Subcutaneous abdominal adipose tissue (tissue), 5 donors: ENCODE measurements at regions not wholly inside any gene's neighbourhood (a gene's known extent, or its start where the extent isn't known, plus 50 kb on each side); places are given as distances from the start of the nearest gene placed in this dataset.

Experiments
- H3K27ac ChIP-seq: one replicate; pipeline ENCODE4 v1.7.0; 2013; ENCODE audit warnings: low read depth, mild to moderate bottlenecking, inconsistent platforms, low read length, moderate library complexity
- H3K27me3 ChIP-seq, 5 donors: one replicate each; pipeline ENCODE4 v1.7.0; 2013; ENCODE audit warnings: low read length in 5 of 5, inconsistent platforms in 1 of 5; ENCODE audit not compliant: control insufficient read depth in 5 of 5, insufficient read depth in 4 of 5
- H3K36me3 ChIP-seq, 5 donors: one replicate each; pipeline ENCODE4 v1.7.0; 2013; ENCODE audit warnings: low read length in 5 of 5; ENCODE audit not compliant: control insufficient read depth in 5 of 5, insufficient read depth in 5 of 5
- H3K4me1 ChIP-seq, 5 donors: one replicate each; pipeline ENCODE4 v1.7.0; 2013; ENCODE audit warnings: low read length in 5 of 5, mild to moderate bottlenecking in 3 of 5, moderate library complexity in 1 of 5; ENCODE audit not compliant: control insufficient read depth in 5 of 5, insufficient read depth in 5 of 5
- H3K4me3 ChIP-seq, 5 donors: one replicate each; pipeline ENCODE4 v1.7.0; 2013; ENCODE audit warnings: low read length in 5 of 5, low read depth in 1 of 5
- H3K9ac ChIP-seq, 5 donors: one replicate each; pipeline ENCODE4 v1.7.0; 2013; ENCODE audit warnings: low read length in 5 of 5, mild to moderate bottlenecking in 4 of 5, moderate library complexity in 3 of 5
- H3K9me3 ChIP-seq, 5 donors: one replicate each; pipeline ENCODE4 v1.7.0; 2013; ENCODE audit warnings: low read length in 5 of 5; ENCODE audit not compliant: control insufficient read depth in 5 of 5
- donor health status: healthy.
- donor health status: healthy.
- donor health status: healthy.
- donor health status: healthy.
- donor health status: healthy.

GRCh38 chr11:19374151-19374569 is 133.4 kb upstream of the E2F8 start:
- no peak overlapping the region for H3K27ac ChIP-seq
- H3K36me3 ChIP-seq, result no peaks in the 10 kb centered on the region
- no peaks in the 10 kb centered on the region for H3K9me3 ChIP-seq
- no peak overlapping the region for H3K9ac ChIP-seq
- peaks cover 0 to 3% (median 0%) of the 10 kb centered on the region in 5 donors for H3K27me3 ChIP-seq
- H3K4me3 ChIP-seq, result no peak overlapping the region
- peaks cover 5 to 27% (median 25%) of the 10 kb centered on the region in 5 donors for H3K4me1 ChIP-seq

- H3K27me3 ChIP-seq, result peaks cover 0 to 3% (median 0%) of the 10 kb centered on the region in 5 donors
- no peak overlapping the region for H3K27ac ChIP-seq
- H3K9ac ChIP-seq, result no peak overlapping the region
- no peaks in the 10 kb centered on the region for H3K9me3 ChIP-seq
- peaks cover 8 to 36% (median 26%) of the 10 kb centered on the region in 5 donors for H3K4me1 ChIP-seq
- H3K4me3 ChIP-seq, result no peak overlapping the region
- no peaks in the 10 kb centered on the region for H3K36me3 ChIP-seq
Measured at GRCh38 chr11:19372381-19372780, 131.6 kb upstream of the E2F8 start.

- Histone ChIP-seq H3K36me3 (no peaks in the 10 kb centered on the region), H3K4me1 (peaks cover 8 to 41% (median 33%) of the 10 kb centered on the region in 5 donors), H3K4me3 (no peak overlapping the region), H3K27me3 (no peaks in the 10 kb centered on the region), H3K9me3 (no peaks in the 10 kb centered on the region), H3K9ac (no peak overlapping the region), H3K27ac (peak overlapping the region; percentile 24)
Measured at GRCh38 chr11:19370100-19370861, 129.5 kb upstream of the E2F8 start.

GRCh38 chr11:19368726-19369375 is 128.1 kb upstream of the E2F8 start:
- Histone ChIP-seq H3K4me3 (no peak overlapping the region), H3K36me3 (no peaks in the 10 kb centered on the region), H3K9me3 (no peaks in the 10 kb centered on the region), H3K4me1 (peaks cover 8 to 41% (median 33%) of the 10 kb centered on the region in 5 donors), H3K27me3 (no peaks in the 10 kb centered on the region), H3K27ac (no peak overlapping the region), H3K9ac (no peak overlapping the region)

- Histone ChIP-seq H3K4me3 (no peak overlapping the region), H3K4me1 (peaks cover 8 to 41% (median 33%) of the 10 kb centered on the region in 5 donors), H3K36me3 (no peaks in the 10 kb centered on the region), H3K27me3 (no peaks in the 10 kb centered on the region), H3K9ac (no peak overlapping the region), H3K27ac (no peak overlapping the region), H3K9me3 (no peaks in the 10 kb centered on the region)
Measured at GRCh38 chr11:19366992-19367709, 126.4 kb upstream of the E2F8 start.

GRCh38 chr11:19365743-19366410 is 125.1 kb upstream of the E2F8 start:
- Histone ChIP-seq H3K4me1 (peaks cover 8 to 39% (median 30%) of the 10 kb centered on the region in 5 donors), H3K27ac (no peak overlapping the region), H3K36me3 (no peaks in the 10 kb centered on the region), H3K9ac (no peak overlapping the region), H3K9me3 (no peaks in the 10 kb centered on the region), H3K4me3 (no peak overlapping the region), H3K27me3 (no peaks in the 10 kb centered on the region)

- Histone ChIP-seq H3K36me3 (no peaks in the 10 kb centered on the region), H3K4me3 (no peak overlapping the region), H3K27ac (no peak overlapping the region), H3K4me1 (peaks cover 0 to 14% (median 0%) of the 10 kb centered on the region in 5 donors), H3K9me3 (no peaks in the 10 kb centered on the region), H3K9ac (no peak overlapping the region), H3K27me3 (peaks cover 0 to 11% (median 8%) of the 10 kb centered on the region in 5 donors)
Measured at GRCh38 chr11:19359221-19360000, 118.7 kb upstream of the E2F8 start.

- peaks cover 0 to 14% (median 0%) of the 10 kb centered on the region in 5 donors for H3K4me1 ChIP-seq
- H3K27me3 ChIP-seq, result peaks cover 0 to 13% (median 8%) of the 10 kb centered on the region in 5 donors
- H3K9ac ChIP-seq, result no peak overlapping the region
- H3K9me3 ChIP-seq, result no peaks in the 10 kb centered on the region
- H3K36me3 ChIP-seq, result no peaks in the 10 kb centered on the region
- no peak overlapping the region for H3K27ac ChIP-seq
- H3K4me3 ChIP-seq, result no peak overlapping the region
Measured at GRCh38 chr11:19357943-19358342, 117.2 kb upstream of the E2F8 start.

GRCh38 chr11:19355601-19356000 is 114.9 kb upstream of the E2F8 start:
- no peaks in the 10 kb centered on the region for H3K36me3 ChIP-seq
- H3K27ac ChIP-seq, result no peak overlapping the region
- H3K4me3 ChIP-seq, result no peak overlapping the region
- H3K4me1 ChIP-seq, result peaks cover 0 to 12% (median 0%) of the 10 kb centered on the region in 5 donors
- H3K9ac ChIP-seq, result no peak overlapping the region
- H3K27me3 ChIP-seq, result peaks cover 0 to 19% (median 12%) of the 10 kb centered on the region in 5 donors
- no peaks in the 10 kb centered on the region for H3K9me3 ChIP-seq
